ENCODE measurements at regions not wholly inside any gene's neighbourhood (a gene's known extent, or its start where the extent isn't known, plus 50 kb on each side); places are given as distances from the start of the nearest gene placed in this dataset.

GRCh38 chr4:81694176-81694913, 222.6 kb upstream of the RASGEF1B start:
- no peak for TF ChIP-seq CTCF (IDR thresholded peaks at IDR 0.05; ENCODE audit: unreplicated experiment)

DNA sequence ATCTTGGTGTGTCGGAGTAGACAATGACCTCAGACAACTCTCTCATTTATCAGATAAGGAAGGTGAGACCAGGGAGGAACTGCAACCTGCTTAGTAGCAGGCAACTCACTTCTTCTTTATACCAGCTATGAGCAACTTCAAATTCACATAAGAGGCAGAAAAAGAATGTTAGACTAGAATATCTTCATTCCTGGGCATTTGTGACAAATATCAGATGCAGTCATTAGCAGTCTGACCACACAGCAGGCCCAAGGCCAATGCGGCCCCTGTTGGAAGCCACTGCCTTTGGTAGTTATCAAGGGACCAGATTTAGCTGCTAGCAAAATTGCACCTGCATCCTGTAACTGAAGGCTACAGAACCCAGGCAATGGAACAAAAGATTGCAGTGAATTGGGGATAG, 219.2 kb upstream of the RASGEF1B start:
- no peak for TF ChIP-seq CTCF (IDR thresholded peaks at IDR 0.05; ENCODE audit: unreplicated experiment)

More at GRCh38 chr4:81694176-81694913, 222.6 kb upstream of the RASGEF1B start:
- Mint-ChIP-seq H3K4me1 (peaks cover 17% of the 10 kb centered on the region), H3K27ac (no peak overlapping the region), H3K9me3 (no peaks in the 10 kb centered on the region), H3K27me3 (ENCODE audit: low read depth) (peaks cover 9% of the 10 kb centered on the region), H3K4me3 (no peak overlapping the region), H3K36me3 (no peaks in the 10 kb centered on the region)
- DNase-seq (ENCODE audit: low spot score in 2 of 2, unreplicated experiment in 2 of 2), result no peak

GRCh38 chr4:81688085-81688484, 216.4 kb upstream of the RASGEF1B start:
- no peaks in the 10 kb centered on the region for H3K9me3 Mint-ChIP-seq
- no peak for TF ChIP-seq CTCF (IDR thresholded peaks at IDR 0.05; ENCODE audit: unreplicated experiment)
- no peak for DNase-seq (ENCODE audit: low spot score in 2 of 2, unreplicated experiment in 2 of 2)

More for the DNA sequence above, 219.2 kb upstream of the RASGEF1B start:
- Mint-ChIP-seq H3K27me3 (ENCODE audit: low read depth) (peaks cover 5% of the 10 kb centered on the region), H3K27ac (no peak overlapping the region), H3K36me3 (no peaks in the 10 kb centered on the region), H3K4me3 (no peak overlapping the region), H3K9me3 (no peaks in the 10 kb centered on the region), H3K4me1 (peaks cover 16% of the 10 kb centered on the region)
- no peak for DNase-seq (ENCODE audit: low spot score in 2 of 2, unreplicated experiment in 2 of 2)

GRCh38 chr4:81687471-81687870, 215.8 kb upstream of the RASGEF1B start:
- no peaks in the 10 kb centered on the region for H3K9me3 Mint-ChIP-seq
- peaks cover 18% of the 10 kb centered on the region for H3K4me1 Mint-ChIP-seq
- H3K4me3 Mint-ChIP-seq, result no peak overlapping the region
- DNase-seq (ENCODE audit: low spot score in 2 of 2, unreplicated experiment in 2 of 2), result no peak
- H3K27ac Mint-ChIP-seq, result no peak overlapping the region
- H3K36me3 Mint-ChIP-seq, result no peaks in the 10 kb centered on the region
- H3K27me3 Mint-ChIP-seq (ENCODE audit: low read depth), result no peaks in the 10 kb centered on the region
- TF ChIP-seq CTCF (IDR thresholded peaks at IDR 0.05; ENCODE audit: unreplicated experiment), result no peak

More at GRCh38 chr4:81688085-81688484, 216.4 kb upstream of the RASGEF1B start:
- Mint-ChIP-seq H3K27ac (no peak overlapping the region), H3K36me3 (no peaks in the 10 kb centered on the region), H3K4me1 (peaks cover 18% of the 10 kb centered on the region), H3K27me3 (ENCODE audit: low read depth) (no peaks in the 10 kb centered on the region), H3K4me3 (no peak overlapping the region)

- no peak for TF ChIP-seq CTCF (IDR thresholded peaks at IDR 0.05; ENCODE audit: unreplicated experiment)
- H3K4me3 Mint-ChIP-seq, result no peak overlapping the region
- peaks cover 4% of the 10 kb centered on the region for H3K27me3 Mint-ChIP-seq (ENCODE audit: low read depth)
- no peak overlapping the region for H3K27ac Mint-ChIP-seq
- no peaks in the 10 kb centered on the region for H3K36me3 Mint-ChIP-seq
- no peaks in the 10 kb centered on the region for H3K9me3 Mint-ChIP-seq
- H3K4me1 Mint-ChIP-seq, result peaks cover 11% of the 10 kb centered on the region
- DNase-seq (ENCODE audit: low spot score in 2 of 2, unreplicated experiment in 2 of 2), result no peak
These were observed 213.4 kb upstream of the RASGEF1B start for GRCh38 chr4:81685104-81685503.
